Epithelial cell of proximal tubule (primary cell): ENCODE measurements at regions not wholly inside any gene's neighbourhood (a gene's known extent, or its start where the extent isn't known, plus 50 kb on each side); places are given as distances from the start of the nearest gene placed in this dataset.

Source experiments
- DNase-seq: peaks from one replicate; pipeline ENCODE4 v3.0.0-alpha.2; 2011; ENCODE audit warnings: low read depth
- H3K4me3 ChIP-seq: 2 replicates; pipeline ENCODE4 v1.5.1; 2011; ENCODE audit warnings: low read depth, mild to moderate bottlenecking, low read length
- CTCF ChIP-seq: conservative IDR thresholded peaks from 2 replicates; pipeline ENCODE4 v1.5.1; 2012; ENCODE audit warnings: low read depth, mild to moderate bottlenecking, low read length

DNA sequence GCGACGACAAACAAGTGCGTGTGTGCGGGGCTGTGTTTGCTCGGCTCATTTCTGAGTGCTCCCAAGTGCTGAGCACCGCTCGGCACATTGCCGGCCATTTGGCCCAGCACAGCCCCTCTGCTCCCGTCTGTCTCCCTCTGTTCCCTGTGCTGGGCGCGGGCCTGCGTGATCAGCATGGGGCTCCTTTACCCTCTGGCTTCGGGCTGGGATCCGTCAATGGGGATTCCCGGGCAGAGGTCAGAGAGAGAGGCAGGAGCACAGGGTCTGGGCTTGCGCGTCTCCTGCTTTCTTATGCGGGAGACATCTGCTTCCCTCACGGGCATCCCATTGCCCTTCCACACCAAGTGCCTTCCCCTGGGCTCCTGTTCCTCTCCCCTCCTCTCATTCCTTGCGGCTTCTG, 234.0 kb downstream of the ACKR3 start:
- H3K4me3 ChIP-seq: no peak overlapping the region
- DNase-seq: no peak
- no peak for TF ChIP-seq CTCF

DNA sequence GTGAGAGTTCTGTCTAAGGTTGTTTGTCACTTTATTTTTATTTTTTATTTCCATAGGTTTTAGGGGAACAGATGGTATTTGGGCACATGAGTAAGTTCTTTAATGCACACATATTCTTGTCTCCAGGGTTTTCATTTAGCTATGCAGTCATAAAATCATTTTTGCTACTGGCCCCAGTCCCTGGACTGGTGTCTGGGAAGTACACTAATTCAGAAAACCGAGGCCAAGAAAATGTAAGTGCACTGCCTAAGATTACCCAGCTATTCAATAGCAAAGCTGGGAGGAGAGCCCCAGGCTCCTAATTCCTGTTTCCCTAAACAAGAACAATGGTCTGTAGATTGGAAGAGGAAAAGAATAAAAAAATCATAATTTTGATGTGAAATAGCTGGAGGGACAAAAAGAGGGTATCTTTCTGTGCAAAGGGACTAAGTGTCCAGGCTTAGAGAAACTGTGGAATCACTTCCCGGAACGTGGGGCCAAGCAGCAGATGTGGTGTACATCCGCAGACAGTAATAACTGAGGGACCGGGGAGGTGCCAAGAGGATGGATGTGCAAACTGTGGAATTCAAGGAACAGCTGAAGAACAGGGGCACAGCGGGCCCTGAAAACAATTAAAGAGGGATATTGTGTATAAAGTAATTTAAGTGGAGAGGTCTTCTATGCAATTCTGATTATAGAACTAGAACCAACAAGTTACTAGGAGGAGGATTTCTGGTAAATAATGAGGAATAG, 236.3 kb downstream of the ACKR3 start:
- no peak for TF ChIP-seq CTCF
- H3K4me3 ChIP-seq: no peak overlapping the region
- no peak for DNase-seq

GRCh38 chr2:236809716-236810115, 240.1 kb downstream of the ACKR3 start:
- TF ChIP-seq CTCF: no peak
- no peak for DNase-seq
- H3K4me3 ChIP-seq: no peak overlapping the region

- no peak for TF ChIP-seq CTCF
- no peak overlapping the region for H3K4me3 ChIP-seq
- DNase-seq: no peak
Measured at GRCh38 chr2:236811062-236811656, 241.5 kb downstream of the ACKR3 start.

DNA sequence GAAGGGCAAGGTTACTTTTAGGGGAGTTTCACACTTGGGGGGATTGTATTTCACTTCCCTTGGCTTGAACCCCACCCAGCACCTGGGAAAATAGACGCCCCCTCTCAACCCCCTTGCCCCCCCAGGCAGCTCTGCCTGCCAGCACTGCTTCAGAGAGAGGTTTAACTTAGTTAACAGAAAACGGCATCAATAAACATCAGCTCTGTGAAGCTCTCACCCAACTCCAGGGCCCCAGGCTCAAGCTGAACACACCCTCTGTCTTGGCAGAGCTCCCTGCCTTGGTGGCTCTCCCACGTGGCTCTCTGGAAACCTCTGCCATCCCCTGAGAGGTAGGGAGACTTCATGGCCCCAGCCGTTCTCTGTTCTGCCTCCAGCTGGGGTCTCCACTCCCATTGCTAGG, 244.1 kb downstream of the ACKR3 start:
- DNase-seq: no peak
- TF ChIP-seq CTCF: no peak
- H3K4me3 ChIP-seq: no peak overlapping the region

GRCh38 chr2:236814593-236814992, 245.0 kb downstream of the ACKR3 start:
- no peak overlapping the region for H3K4me3 ChIP-seq
- DNase-seq: no peak
- no peak for TF ChIP-seq CTCF

- no peak for TF ChIP-seq CTCF
- no peak for DNase-seq
- H3K4me3 ChIP-seq: no peak overlapping the region
Measured at GRCh38 chr2:236815746-236816145, 246.1 kb downstream of the ACKR3 start.
